Adrenal gland (tissue), 5 donors: ENCODE measurements at regions not wholly inside any gene's neighbourhood (a gene's known extent, or its start where the extent isn't known, plus 50 kb on each side); places are given as distances from the start of the nearest gene placed in this dataset.

ENCODE experiments used
- CTCF ChIP-seq, 6 experiments: fragments of 450-650 bp in 4 of 6; fragments of 200-600 bp in 2 of 6; sonication (generic) in 1 of 6; IDR thresholded peaks; 1 replicate in 5 of 6; 2 replicates in 1 of 6; pipeline versions ENCODE4 v1.5.1 to v1.8.0; 2016 to 2021; ENCODE audit warnings: antibody characterized with exemption in 6 of 6, mild to moderate bottlenecking in 2 of 6, moderate library complexity in 1 of 6
- POLR2A ChIP-seq, 2 donors: fragments of 450-650 bp; IDR thresholded peaks; one replicate each; pipeline ENCODE4 v1.6.1; 2017; ENCODE audit warnings: antibody characterized with exemption in 2 of 2, mild to moderate bottlenecking in 2 of 2, moderate library complexity in 1 of 2
- donor health status: DM: no; HTN: no; CAD: no.

GRCh38 chr15:26259581-26259980 lies 396.5 kb upstream of the ATP10A start:
- no peak for TF ChIP-seq POLR2A (IDR thresholded peaks at IDR 0.05)
- TF ChIP-seq CTCF (IDR thresholded peaks at IDR 0.05) = no peak
